ENCODE measurements at regions not wholly inside any gene's neighbourhood (a gene's known extent, or its start where the extent isn't known, plus 50 kb on each side); places are given as distances from the start of the nearest gene placed in this dataset.

- TF ChIP-seq CTCF (conservative IDR thresholded peaks at IDR 0.05; ENCODE audit: low read depth, low read length) (no peak), EZH2 (IDR thresholded peaks at IDR 0.05; ENCODE audit: low read length, unreplicated experiment) (no peak)
Measured at GRCh38 chr5:74013222-74013621, 387.2 kb downstream of the ARHGEF28 start.
